ENCODE measurements at regions not wholly inside any gene's neighbourhood (a gene's known extent, or its start where the extent isn't known, plus 50 kb on each side); places are given as distances from the start of the nearest gene placed in this dataset.

GRCh38 chr7:112908086-112908485, 117.9 kb upstream of the TMEM168 start:
- Histone ChIP-seq H3K27me3 (no peaks in the 10 kb centered on the region), H3K27ac (no peak overlapping the region), H3K36me3 (peaks cover 0 to 37% (median 13%) of the 10 kb centered on the region in 4 donors), H3K4me3 (no peak overlapping the region), H3K9me3 (peaks cover 0 to 23% (median 12%) of the 10 kb centered on the region in 4 donors), H3K4me1 (no peaks in the 10 kb centered on the region)
- 88 to 93% (median 90%) methylated on average over 2 of the region's 2 CpGs for WGBS, 5 donors
- no peak for TF ChIP-seq POLR2AphosphoS5 (IDR thresholded peaks at IDR 0.05)
- TF ChIP-seq POLR2A (IDR thresholded peaks at IDR 0.05): no peak
- no peak for TF ChIP-seq CTCF (IDR thresholded peaks at IDR 0.05)
- no peak for TF ChIP-seq EP300 (IDR thresholded peaks at IDR 0.05)
- intact Hi-C loops (cut with DNase I; ENCODE audit: low total_unique reads): no loop called here
- DNase-seq: no peak

GRCh38 chr7:112907658-112908057, 117.5 kb upstream of the TMEM168 start:
- DNase-seq: no peak
- WGBS, 5 donors: 89 to 100% (median 94%) methylated on average over 1 of the region's 1 CpG
- intact Hi-C loops (cut with DNase I; ENCODE audit: low total_unique reads): no loop called here
- no peak for TF ChIP-seq EP300 (IDR thresholded peaks at IDR 0.05)
- no peak for TF ChIP-seq CTCF (IDR thresholded peaks at IDR 0.05)
- no peak for TF ChIP-seq POLR2A (IDR thresholded peaks at IDR 0.05)
- no peak for TF ChIP-seq POLR2AphosphoS5 (IDR thresholded peaks at IDR 0.05)
- H3K4me3 ChIP-seq: no peak overlapping the region
- H3K27ac ChIP-seq: no peak overlapping the region
- H3K27me3 ChIP-seq: no peaks in the 10 kb centered on the region
- H3K36me3 ChIP-seq: peaks cover 0 to 33% (median 13%) of the 10 kb centered on the region in 4 donors
- H3K4me1 ChIP-seq: no peaks in the 10 kb centered on the region
- peaks cover 0 to 23% (median 12%) of the 10 kb centered on the region in 4 donors for H3K9me3 ChIP-seq

- Histone ChIP-seq H3K27ac (no peak overlapping the region), H3K4me3 (no peak overlapping the region), H3K9me3 (peaks cover 0 to 23% (median 12%) of the 10 kb centered on the region in 4 donors), H3K36me3 (peaks cover 0 to 22% (median 8%) of the 10 kb centered on the region in 4 donors), H3K4me1 (no peaks in the 10 kb centered on the region), H3K27me3 (no peaks in the 10 kb centered on the region)
- TF ChIP-seq CTCF (IDR thresholded peaks at IDR 0.05): no peak
- TF ChIP-seq POLR2A (IDR thresholded peaks at IDR 0.05): no peak
- no peak for TF ChIP-seq EP300 (IDR thresholded peaks at IDR 0.05)
- no peak for TF ChIP-seq POLR2AphosphoS5 (IDR thresholded peaks at IDR 0.05)
- intact Hi-C loops (cut with DNase I; ENCODE audit: low total_unique reads): no loop called here
- DNase-seq: no peak
Measured at GRCh38 chr7:112905950-112906349, 115.8 kb upstream of the TMEM168 start.

GRCh38 chr7:112905413-112905812, 115.2 kb upstream of the TMEM168 start:
- intact Hi-C loops (cut with DNase I; ENCODE audit: low total_unique reads): no loop called here
- DNase-seq: no peak
- H3K27ac ChIP-seq: no peak overlapping the region
- TF ChIP-seq CTCF (IDR thresholded peaks at IDR 0.05) (no peak), EP300 (IDR thresholded peaks at IDR 0.05) (no peak), POLR2A (IDR thresholded peaks at IDR 0.05) (no peak), POLR2AphosphoS5 (IDR thresholded peaks at IDR 0.05) (no peak)
- no peaks in the 10 kb centered on the region for H3K4me1 ChIP-seq
- peaks cover 0 to 20% (median 3%) of the 10 kb centered on the region in 4 donors for H3K36me3 ChIP-seq
- no peak overlapping the region for H3K4me3 ChIP-seq
- H3K27me3 ChIP-seq: no peaks in the 10 kb centered on the region
- peaks cover 0 to 23% (median 12%) of the 10 kb centered on the region in 4 donors for H3K9me3 ChIP-seq

Measured in stomach (tissue), 8 donors.